HFF-Myc (cell line): ENCODE measurements at regions not wholly inside any gene's neighbourhood (a gene's known extent, or its start where the extent isn't known, plus 50 kb on each side); places are given as distances from the start of the nearest gene placed in this dataset.

Source experiments
- DNase-seq: peaks from one replicate; pipeline ENCODE4 v3.0.0-alpha.2; 2011; ENCODE audit warnings: low read depth; ENCODE audit errors: extremely low read depth
- H3K4me3 ChIP-seq: replicated peaks from 2 replicates; pipeline ENCODE4 v1.5.1; 2011; ENCODE audit warnings: low read depth, mild to moderate bottlenecking, control low read depth, low read length
- TF ChIP-seq, protein P1 (sequence below): IDR thresholded peaks from 2 replicates; pipeline ENCODE4 v1.5.1; 2012; ENCODE audit warnings: mild to moderate bottlenecking, low read depth, low read length, control low read depth; ENCODE audit errors: missing control alignments

DNA sequence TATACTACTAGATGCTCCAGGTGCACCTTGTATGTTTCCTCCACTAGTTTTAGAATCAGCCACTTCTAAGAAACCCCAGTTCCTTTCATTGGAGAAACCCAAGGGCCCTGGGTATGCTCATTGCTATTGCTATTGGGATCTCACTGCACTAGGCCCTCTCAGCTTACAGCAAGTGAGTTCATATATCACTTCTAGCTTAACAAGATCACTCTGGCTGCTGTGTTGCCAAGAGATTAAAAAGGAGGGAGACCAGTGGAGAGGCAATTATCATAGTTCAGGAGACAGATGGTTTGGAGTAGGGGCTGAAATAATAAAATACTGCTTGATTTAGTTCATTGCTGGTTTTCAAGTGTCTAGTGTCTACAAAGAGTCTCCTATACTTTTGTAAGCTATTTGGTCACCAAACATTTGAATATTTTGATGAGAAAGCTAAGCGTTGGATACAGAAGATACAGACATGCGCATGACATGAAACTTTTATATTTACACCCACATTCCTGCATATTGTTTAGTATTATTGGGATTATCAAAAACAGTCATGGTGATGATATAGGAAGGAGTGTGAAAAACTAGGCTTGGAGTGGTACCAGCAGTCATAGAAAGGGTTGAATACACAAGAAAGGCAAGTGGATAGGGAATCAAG is 671.9 kb downstream of the ADGRL2 start:
- H3K4me3 ChIP-seq, result no peak overlapping the region
- TF ChIP-seq, protein P1, sequence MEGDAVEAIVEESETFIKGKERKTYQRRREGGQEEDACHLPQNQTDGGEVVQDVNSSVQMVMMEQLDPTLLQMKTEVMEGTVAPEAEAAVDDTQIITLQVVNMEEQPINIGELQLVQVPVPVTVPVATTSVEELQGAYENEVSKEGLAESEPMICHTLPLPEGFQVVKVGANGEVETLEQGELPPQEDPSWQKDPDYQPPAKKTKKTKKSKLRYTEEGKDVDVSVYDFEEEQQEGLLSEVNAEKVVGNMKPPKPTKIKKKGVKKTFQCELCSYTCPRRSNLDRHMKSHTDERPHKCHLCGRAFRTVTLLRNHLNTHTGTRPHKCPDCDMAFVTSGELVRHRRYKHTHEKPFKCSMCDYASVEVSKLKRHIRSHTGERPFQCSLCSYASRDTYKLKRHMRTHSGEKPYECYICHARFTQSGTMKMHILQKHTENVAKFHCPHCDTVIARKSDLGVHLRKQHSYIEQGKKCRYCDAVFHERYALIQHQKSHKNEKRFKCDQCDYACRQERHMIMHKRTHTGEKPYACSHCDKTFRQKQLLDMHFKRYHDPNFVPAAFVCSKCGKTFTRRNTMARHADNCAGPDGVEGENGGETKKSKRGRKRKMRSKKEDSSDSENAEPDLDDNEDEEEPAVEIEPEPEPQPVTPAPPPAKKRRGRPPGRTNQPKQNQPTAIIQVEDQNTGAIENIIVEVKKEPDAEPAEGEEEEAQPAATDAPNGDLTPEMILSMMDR, result no peak
- no peak for DNase-seq

DNA sequence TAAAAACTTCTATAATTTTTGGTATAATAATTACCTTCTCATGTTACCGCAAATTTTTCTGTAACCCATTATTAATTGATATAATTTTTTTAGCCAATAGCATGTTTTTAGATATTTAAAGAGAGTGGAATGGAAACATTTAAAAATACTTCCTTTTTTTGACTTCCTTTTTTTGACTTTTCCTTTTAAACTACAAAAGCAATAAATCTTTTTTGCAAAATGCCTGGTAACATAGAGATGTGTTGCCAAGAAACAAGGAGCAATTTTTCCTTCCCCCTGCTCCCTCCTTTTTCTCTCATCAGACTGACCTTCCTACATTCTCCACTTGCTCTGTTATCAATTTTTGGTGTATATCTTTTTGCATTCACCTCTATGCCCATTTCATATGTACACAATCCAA is 666.2 kb downstream of the ADGRL2 start:
- DNase-seq, result no peak
- TF ChIP-seq, protein P1, result no peak

DNA sequence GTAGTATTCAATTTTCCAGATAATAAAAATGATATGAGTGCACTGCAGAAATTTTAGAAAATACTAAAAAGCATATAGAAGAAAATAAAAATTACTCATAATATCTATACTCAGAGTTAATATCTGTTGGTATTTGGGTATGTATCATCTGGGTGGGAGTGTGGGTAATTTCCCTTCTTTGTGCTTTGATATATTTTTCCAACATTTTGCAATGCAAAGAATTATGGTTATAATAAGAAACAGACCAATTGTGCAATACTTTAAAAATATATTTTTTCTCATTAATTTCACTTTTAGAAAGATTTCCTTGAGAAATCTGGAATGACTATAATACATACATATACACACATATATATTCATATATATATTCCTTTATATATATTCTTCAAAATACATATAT is 665.7 kb downstream of the ADGRL2 start:
- TF ChIP-seq, protein P1, result no peak
- no peak for DNase-seq
- H3K4me3 ChIP-seq, result no peak overlapping the region

More for the DNA sequence above, 666.2 kb downstream of the ADGRL2 start:
- no peak overlapping the region for H3K4me3 ChIP-seq

DNA sequence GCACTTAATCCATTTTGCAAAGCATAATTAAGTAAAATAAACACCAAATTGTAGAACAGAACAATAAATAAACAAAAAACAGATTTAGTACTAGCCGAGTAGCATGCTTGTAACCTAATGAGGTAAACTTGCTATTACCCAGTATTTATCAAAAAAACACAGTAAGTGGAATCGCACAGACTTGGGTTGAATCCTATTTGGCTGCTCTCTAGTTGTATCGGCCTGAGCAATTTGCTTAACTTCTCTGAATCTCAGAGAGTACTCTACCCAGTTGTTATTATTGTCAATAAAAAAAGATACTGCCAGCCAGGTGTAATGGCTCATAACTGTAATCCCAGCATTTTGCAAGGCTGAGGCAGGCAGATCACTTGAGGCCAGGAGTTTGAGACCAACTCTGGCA is 664.3 kb downstream of the ADGRL2 start:
- no peak overlapping the region for H3K4me3 ChIP-seq
- DNase-seq, result no peak
- TF ChIP-seq, protein P1, result no peak

DNA sequence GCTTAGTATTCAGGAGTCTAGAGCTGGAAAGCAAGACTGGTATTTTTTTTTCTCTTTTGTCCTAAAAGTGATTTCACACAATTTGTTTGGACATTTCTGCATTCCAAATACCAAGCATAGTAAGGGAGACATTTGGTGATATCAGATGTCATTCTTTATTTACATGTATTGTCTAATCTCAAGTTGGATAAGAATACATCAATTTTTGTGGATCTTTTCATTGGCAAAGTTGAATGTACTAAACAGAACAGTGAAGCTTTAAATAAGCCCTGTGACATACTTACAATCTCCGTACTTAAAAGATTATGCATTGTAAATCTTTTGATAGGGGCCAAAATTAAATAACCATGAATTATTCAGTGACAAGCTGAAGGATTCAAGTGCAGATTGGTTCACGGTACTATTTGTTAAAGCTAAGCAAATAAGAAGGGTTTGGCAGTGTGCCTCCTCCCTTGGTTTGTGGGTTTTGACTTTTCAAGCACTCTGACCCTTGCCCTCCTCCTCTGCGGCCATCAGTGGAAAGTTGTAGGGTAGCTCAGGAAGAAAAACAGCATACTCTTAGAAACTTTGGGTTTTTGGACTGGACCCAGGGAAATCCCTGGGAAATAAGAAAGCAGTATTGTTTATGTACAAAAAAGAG is 663.7 kb downstream of the ADGRL2 start:
- DNase-seq, result no peak
- TF ChIP-seq, protein P1, result no peak
- H3K4me3 ChIP-seq, result no peak overlapping the region

DNA sequence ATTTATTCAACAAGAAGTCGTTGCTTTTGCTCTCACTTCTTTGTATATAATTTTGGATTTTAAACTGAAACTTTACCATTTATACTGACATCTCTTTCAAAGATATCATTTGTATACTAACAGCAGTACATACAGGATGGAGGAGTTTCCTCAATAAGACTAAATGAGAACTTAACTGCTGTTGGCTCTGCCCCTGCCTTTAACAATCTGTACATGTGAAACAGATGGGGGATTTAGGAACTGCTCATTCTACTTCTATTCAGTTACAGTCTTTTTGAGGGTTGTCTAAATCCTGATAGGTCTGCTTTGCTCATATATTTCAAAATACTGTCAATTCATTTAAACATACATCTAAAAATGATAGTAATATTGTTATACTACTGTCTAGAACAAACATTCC is 663.2 kb downstream of the ADGRL2 start:
- TF ChIP-seq, protein P1, result no peak
- H3K4me3 ChIP-seq, result no peak overlapping the region
- no peak for DNase-seq

DNA sequence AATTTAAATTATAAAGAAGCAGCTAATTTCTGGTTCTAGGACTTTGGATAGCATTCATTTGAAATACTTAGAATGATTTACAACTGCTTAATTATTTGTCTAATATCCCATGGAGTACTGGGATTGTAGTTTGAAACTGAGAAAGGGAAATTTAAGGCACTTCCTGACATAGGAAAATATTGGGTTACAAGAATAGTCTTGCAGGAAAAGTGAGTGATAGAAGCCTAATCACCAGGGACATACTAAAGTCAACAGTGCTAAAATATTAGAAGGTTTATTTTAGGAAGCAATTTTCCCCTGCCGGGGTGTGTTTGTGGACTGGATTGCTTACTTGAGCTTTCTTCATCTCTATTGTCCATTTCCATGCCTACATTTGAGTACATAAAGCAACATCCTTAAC is 661.6 kb downstream of the ADGRL2 start:
- TF ChIP-seq, protein P1, result no peak
- no peak for DNase-seq
- no peak overlapping the region for H3K4me3 ChIP-seq
